ENCODE measurements at regions not wholly inside any gene's neighbourhood (a gene's known extent, or its start where the extent isn't known, plus 50 kb on each side); places are given as distances from the start of the nearest gene placed in this dataset.
"Not testable (repeated sequence)": the region's sequence is repeated elsewhere in the genome, so short reads cannot be mapped to it uniquely, and the experiment has no call there.

DNA sequence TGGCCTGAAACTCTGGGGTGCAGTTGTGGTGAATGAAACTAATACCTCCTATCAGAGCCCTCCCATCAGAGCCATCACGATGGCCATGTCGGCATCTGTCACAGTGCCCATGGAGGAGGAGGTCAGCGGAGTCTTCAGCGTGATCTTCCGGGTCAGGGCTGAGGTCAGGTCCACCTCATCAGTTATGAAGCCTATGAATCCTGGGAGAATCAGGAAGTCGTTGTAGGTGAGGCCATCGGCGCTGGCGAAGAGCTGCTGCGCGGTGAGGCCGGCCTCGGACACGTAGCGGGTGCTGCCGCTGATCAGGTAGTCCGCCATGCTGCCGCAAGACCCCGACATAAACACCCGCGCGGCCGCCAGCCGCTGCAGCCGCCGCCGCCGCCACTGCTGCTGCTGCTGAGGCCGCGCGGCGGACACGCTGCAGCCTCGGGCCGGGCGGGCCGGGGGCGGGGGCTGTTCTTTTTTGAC lies 376.7 kb upstream of the MAOA start:
- TF ChIP-seq, protein P1, sequence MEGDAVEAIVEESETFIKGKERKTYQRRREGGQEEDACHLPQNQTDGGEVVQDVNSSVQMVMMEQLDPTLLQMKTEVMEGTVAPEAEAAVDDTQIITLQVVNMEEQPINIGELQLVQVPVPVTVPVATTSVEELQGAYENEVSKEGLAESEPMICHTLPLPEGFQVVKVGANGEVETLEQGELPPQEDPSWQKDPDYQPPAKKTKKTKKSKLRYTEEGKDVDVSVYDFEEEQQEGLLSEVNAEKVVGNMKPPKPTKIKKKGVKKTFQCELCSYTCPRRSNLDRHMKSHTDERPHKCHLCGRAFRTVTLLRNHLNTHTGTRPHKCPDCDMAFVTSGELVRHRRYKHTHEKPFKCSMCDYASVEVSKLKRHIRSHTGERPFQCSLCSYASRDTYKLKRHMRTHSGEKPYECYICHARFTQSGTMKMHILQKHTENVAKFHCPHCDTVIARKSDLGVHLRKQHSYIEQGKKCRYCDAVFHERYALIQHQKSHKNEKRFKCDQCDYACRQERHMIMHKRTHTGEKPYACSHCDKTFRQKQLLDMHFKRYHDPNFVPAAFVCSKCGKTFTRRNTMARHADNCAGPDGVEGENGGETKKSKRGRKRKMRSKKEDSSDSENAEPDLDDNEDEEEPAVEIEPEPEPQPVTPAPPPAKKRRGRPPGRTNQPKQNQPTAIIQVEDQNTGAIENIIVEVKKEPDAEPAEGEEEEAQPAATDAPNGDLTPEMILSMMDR (IDR thresholded peaks at IDR 0.05; ENCODE audit: low read depth, low read length): no peak
- no peak overlapping the region for H3K4me3 ChIP-seq (ENCODE audit: low read depth, low read length)

DNA sequence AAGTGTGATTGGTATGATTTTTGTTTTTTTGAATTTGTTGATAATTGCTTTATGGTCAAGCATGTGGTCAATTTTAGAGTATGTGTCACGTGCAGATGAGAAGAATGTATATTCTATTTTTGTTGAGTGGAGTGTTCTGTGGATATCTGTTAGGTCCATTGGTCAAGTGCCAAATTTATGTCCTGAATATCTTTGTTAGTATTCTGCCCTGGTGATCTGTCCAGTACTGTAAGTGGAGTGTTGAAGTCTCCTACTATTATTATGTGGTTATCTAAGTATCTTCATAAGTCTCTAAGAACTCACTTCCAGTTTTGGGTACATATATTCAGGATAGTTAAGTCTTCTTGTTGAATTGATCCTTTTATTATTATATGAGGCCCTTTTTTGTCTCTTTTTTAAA lies 372.9 kb upstream of the MAOA start:
- TF ChIP-seq, protein P1 (IDR thresholded peaks at IDR 0.05; ENCODE audit: low read depth, low read length): no peak
- H3K4me3 ChIP-seq (ENCODE audit: low read depth, low read length): no peak overlapping the region

DNA sequence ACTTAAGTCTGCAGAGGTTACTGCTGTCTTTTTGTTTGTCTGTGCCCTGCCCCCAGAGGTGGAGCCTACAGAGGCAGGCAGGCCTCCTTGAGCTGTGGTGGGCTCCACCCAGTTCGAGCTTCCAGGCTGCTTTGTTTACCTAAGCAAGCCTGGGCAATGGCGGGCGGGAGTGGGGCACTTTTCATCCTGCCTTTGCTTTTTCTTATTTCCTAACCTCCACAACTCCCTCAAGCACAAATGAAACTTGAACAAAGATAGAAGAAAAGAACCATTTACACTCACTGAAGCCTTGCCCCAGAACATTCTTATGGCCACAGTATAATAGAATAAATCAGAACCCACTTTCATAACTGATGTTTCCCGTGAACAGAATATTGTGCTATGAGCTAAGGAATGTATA lies 344.5 kb upstream of the MAOA start:
- H3K4me3 ChIP-seq (ENCODE audit: low read depth, low read length): not testable (repeated sequence)

DNA sequence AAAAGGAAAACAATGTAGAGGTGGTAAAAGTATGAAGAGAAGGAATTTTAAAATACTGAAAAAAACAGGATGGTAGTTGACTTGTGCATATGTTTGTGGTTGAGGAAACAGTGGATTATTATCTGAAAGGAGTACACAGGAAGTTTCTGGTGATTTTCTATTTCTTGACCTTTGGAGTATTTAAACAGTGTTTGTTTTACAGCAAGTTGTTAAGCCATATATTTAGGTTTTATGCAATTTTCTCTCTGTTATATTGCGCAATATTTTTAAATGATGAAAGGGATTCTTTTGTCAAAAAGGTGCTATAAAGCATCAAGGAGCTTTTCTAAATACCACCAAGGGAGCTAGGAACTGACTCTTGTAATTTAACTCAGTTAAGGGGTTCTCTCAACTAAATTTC lies 343.1 kb upstream of the MAOA start:
- TF ChIP-seq, protein P1 (IDR thresholded peaks at IDR 0.05; ENCODE audit: low read depth, low read length): no peak
- no peak overlapping the region for H3K4me3 ChIP-seq (ENCODE audit: low read depth, low read length)

DNA sequence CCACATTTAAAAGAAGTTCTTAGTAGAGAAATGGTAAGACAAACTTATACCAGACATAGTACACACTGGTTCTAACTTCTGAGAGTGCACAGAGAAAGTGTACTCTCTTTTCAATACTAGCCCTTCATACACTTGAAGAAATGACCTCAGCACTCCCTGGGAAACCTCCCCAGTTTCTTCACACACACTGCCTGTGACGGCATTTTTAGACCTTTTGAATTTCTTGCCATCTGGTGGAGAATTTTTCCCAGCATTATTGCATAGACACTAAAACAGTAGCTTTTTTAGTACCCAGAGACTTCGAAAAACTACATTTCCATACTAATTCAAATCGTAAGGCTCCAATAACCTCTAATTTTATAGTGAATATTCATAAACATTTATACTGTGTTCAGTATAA lies 341.6 kb upstream of the MAOA start:
- TF ChIP-seq, protein P1 (IDR thresholded peaks at IDR 0.05; ENCODE audit: low read depth, low read length): no peak
- H3K4me3 ChIP-seq (ENCODE audit: low read depth, low read length): no peak overlapping the region

DNA sequence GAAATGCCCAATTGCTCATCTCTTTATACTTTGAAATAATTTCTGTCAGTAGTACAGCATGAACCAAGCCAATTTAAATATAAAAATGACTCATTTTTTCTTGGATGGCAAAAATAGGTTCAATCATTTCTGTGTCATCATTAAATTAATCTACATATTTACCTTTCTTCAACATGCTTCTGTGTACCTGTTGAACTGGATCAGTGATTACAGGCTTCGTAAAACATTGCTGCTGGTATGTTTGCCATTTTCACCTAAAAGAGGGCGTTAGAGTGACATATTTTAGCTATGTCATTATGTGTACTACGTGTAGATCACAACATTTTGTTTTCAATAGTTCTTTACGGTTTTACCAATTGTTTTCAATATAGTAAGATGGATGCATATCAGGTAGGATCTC lies 340.5 kb upstream of the MAOA start:
- TF ChIP-seq, protein P1 (IDR thresholded peaks at IDR 0.05; ENCODE audit: low read depth, low read length): no peak

DNA sequence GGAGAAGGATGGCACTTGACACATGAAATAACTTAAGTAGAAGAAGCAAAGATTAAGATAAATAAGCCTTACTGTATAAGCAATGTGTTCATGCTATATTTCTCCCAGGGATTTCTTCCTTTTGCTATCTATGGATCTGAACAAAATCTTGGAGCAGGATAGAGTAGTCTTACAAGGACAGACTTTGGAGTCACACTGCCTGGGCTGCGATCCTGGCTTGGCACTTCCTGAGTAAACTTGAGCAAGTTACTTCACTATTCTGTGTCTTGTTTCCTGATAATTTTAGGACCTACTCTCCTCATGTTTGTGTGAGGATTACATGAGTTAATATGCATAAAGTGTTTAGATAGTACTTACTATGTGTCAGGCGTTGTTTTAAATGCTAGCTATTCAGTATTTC lies 340.0 kb upstream of the MAOA start:
- H3K4me3 ChIP-seq (ENCODE audit: low read depth, low read length): no peak overlapping the region
- TF ChIP-seq, protein P1 (IDR thresholded peaks at IDR 0.05; ENCODE audit: low read depth, low read length): no peak

More for the DNA sequence above, 340.5 kb upstream of the MAOA start:
- H3K4me3 ChIP-seq (ENCODE audit: low read depth, low read length): no peak overlapping the region

DNA sequence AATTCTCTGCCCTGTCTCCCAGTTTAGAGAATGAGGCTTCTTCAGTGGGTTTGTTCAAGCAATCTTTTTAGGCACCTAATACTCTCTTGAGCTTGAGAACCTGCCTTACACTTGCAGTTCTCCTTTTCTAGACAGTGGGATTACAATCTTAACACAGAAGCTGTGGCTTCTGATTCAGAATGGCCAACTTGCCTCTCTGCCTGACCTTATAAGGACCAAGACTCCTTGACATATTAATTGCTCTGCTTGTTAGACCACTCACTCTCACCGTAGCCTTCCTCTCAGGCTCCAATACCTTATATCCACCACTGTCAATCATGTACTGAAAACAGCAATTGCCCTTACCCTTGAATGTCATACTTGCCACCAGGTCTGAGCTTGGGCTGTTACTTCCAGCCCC lies 338.7 kb upstream of the MAOA start:
- H3K4me3 ChIP-seq (ENCODE audit: low read depth, low read length): no peak overlapping the region
- TF ChIP-seq, protein P1 (IDR thresholded peaks at IDR 0.05; ENCODE audit: low read depth, low read length): no peak

All from WI38 (cell line).